ENCODE measurements at regions not wholly inside any gene's neighbourhood (a gene's known extent, or its start where the extent isn't known, plus 50 kb on each side); places are given as distances from the start of the nearest gene placed in this dataset.

- TF ChIP-seq TCF7 (IDR thresholded peaks at IDR 0.05; ENCODE audit: low read depth) (no peak), TAF1 (CRISPR knock-in tag; IDR thresholded peaks at IDR 0.05) (no peak), BHLHE40 (IDR thresholded peaks at IDR 0.05; ENCODE audit: low read length) (no peak), RAD21 (CRISPR knock-in tag; IDR thresholded peaks at IDR 0.05) (no peak), REL (CRISPR knock-in tag; conservative IDR thresholded peaks at IDR 0.05) (no peak), CHCHD3 (CRISPR knock-in tag; IDR thresholded peaks at IDR 0.05) (no peak)
Measured at GRCh38 chr7:142418326-142418725, 160.5 kb upstream of the PRSS58 start.
